ENCODE measurements at regions not wholly inside any gene's neighbourhood (a gene's known extent, or its start where the extent isn't known, plus 50 kb on each side); places are given as distances from the start of the nearest gene placed in this dataset.
A peak's percentile ranks its signal among the peaks of the same experiment; 100 is the strongest.
"Not testable (repeated sequence)": the region's sequence is repeated elsewhere in the genome, so short reads cannot be mapped to it uniquely, and the experiment has no call there.

- not testable (repeated sequence) for DNase-seq (ENCODE audit: low spot score)
Measured at GRCh38 chr1:109857702-109858101, 52.9 kb upstream of the CSF1 start.

- DNase-seq (ENCODE audit: low spot score), result not testable (repeated sequence)
Measured at GRCh38 chr1:109855986-109856385, 54.7 kb upstream of the CSF1 start.

- DNase-seq (ENCODE audit: low spot score), result not testable (repeated sequence)
Measured at GRCh38 chr1:109853972-109854371, 56.7 kb upstream of the CSF1 start.

GRCh38 chr1:109852221-109853015 is 58.2 kb upstream of the CSF1 start:
- DNase-seq (ENCODE audit: low spot score), result peak; percentile 56

GRCh38 chr1:109850827-109851226 is 59.8 kb upstream of the CSF1 start:
- DNase-seq (ENCODE audit: low spot score), result no peak

- DNase-seq (ENCODE audit: low spot score), result no peak
Measured at GRCh38 chr1:109850194-109850593, 60.5 kb upstream of the CSF1 start.

- no peak for DNase-seq (ENCODE audit: low spot score)
Measured at GRCh38 chr1:109849655-109850054, 61.0 kb upstream of the CSF1 start.

GRCh38 chr1:109847251-109847650 is 63.4 kb upstream of the CSF1 start:
- no peak for DNase-seq (ENCODE audit: low spot score)

GRCh38 chr1:109846846-109847245 is 63.8 kb upstream of the CSF1 start:
- no peak for DNase-seq (ENCODE audit: low spot score)

- no peak for DNase-seq (ENCODE audit: low spot score)
Measured at GRCh38 chr1:109846162-109846561, 64.5 kb upstream of the CSF1 start.

- DNase-seq (ENCODE audit: low spot score), result no peak
Measured at GRCh38 chr1:109845658-109846057, 65.0 kb upstream of the CSF1 start.

GRCh38 chr1:109844609-109845008 is 66.0 kb upstream of the CSF1 start:
- no peak for DNase-seq (ENCODE audit: low spot score)

- no peak for DNase-seq (ENCODE audit: low spot score)
Measured at GRCh38 chr1:109840011-109840629, 70.5 kb upstream of the CSF1 start.

- DNase-seq (ENCODE audit: low spot score), result not testable (repeated sequence)
Measured at GRCh38 chr1:109839276-109839675, 71.4 kb upstream of the CSF1 start.

- peak; percentile 54 for DNase-seq (ENCODE audit: low spot score)
Measured at GRCh38 chr1:109838838-109839240, 71.8 kb upstream of the CSF1 start.

GRCh38 chr1:109837852-109838570 is 72.6 kb upstream of the CSF1 start:
- DNase-seq (ENCODE audit: low spot score), result no peak

- DNase-seq (ENCODE audit: low spot score), result not testable (repeated sequence)
Measured at GRCh38 chr1:109835645-109836044, 71.9 kb upstream of the EPS8L3 start.

- no peak for DNase-seq (ENCODE audit: low spot score)
Measured at GRCh38 chr1:109834951-109835350, 71.2 kb upstream of the EPS8L3 start.

GRCh38 chr1:109832945-109833344 is 69.2 kb upstream of the EPS8L3 start:
- DNase-seq (ENCODE audit: low spot score), result no peak

GRCh38 chr1:109828756-109829505 is 65.2 kb upstream of the EPS8L3 start:
- DNase-seq (ENCODE audit: low spot score), result no peak

GRCh38 chr1:109827986-109828385 is 64.3 kb upstream of the EPS8L3 start:
- DNase-seq (ENCODE audit: low spot score), result no peak

- DNase-seq (ENCODE audit: low spot score), result no peak
Measured at GRCh38 chr1:109827466-109827865, 63.7 kb upstream of the EPS8L3 start.

All from H4 (cell line).